IPS DF 6.9 (cell line): ENCODE measurements at regions not wholly inside any gene's neighbourhood (a gene's known extent, or its start where the extent isn't known, plus 50 kb on each side); places are given as distances from the start of the nearest gene placed in this dataset.

Experiments
- DNase-seq: peaks from one replicate; pipeline ENCODE4 v3.0.0-alpha.2; 2013; ENCODE audit warnings: low read depth, low spot score
- H3K27ac ChIP-seq: one replicate; pipeline ENCODE4 v1.5.1; 2013; ENCODE audit warnings: low read length, control low read depth
- H3K27me3 ChIP-seq: 2 replicates; pipeline ENCODE4 v1.6.1; 2013; ENCODE audit warnings: mild to moderate bottlenecking, low read length; ENCODE audit not compliant: control insufficient read depth, insufficient read depth
- H3K36me3 ChIP-seq: 2 replicates; pipeline ENCODE4 v1.6.1; 2013; ENCODE audit warnings: low read length; ENCODE audit not compliant: control insufficient read depth, insufficient read depth
- H3K4me1 ChIP-seq: 2 replicates; pipeline ENCODE4 v1.6.1; 2013; ENCODE audit warnings: low read length; ENCODE audit not compliant: control insufficient read depth, insufficient read depth
- H3K4me3 ChIP-seq: 2 replicates; pipeline ENCODE4 v1.5.1; 2013; ENCODE audit warnings: mild to moderate bottlenecking, low read length
- H3K9me3 ChIP-seq: 2 replicates; pipeline ENCODE4 v1.6.1; 2013; ENCODE audit warnings: low read length, inconsistent platforms; ENCODE audit not compliant: control insufficient read depth, insufficient read depth
- WGBS: extraction: QIAGEN DNeasy Blood & Tissue Kit; methylation state at CpG from one replicate; pipeline ENCODE4 v1.1.7; 2013; ENCODE audit warnings: mixed read lengths, missing lambda C conversion rate; ENCODE audit not compliant: insufficient read length, insufficient coverage; 5-methylcytosine and 5-hydroxymethylcytosine counted together

DNA sequence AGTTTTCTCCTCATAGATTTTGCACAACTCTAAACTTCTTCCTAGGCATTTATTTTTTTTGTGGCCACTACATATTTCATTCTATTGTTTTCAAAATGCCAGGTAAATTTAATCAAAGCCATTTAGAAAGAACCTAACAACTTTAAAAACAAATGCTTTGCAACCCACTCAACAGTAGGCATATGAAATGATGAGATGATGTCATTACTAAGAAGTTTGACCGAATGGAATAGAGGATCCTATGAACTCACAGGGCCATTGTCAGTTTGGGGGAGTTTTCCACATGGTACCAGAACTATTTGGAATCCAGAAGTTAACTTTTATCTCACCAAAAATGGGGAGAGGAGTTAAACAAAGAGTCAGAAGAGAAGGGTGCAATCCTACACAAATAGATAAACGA is 100.7 kb upstream of the INHBA start:
- WGBS, result no CpG with 5 or more reads among the region's 2 CpGs
- Histone ChIP-seq H3K4me3 (no peak overlapping the region), H3K27me3 (no peaks in the 10 kb centered on the region)

DNA sequence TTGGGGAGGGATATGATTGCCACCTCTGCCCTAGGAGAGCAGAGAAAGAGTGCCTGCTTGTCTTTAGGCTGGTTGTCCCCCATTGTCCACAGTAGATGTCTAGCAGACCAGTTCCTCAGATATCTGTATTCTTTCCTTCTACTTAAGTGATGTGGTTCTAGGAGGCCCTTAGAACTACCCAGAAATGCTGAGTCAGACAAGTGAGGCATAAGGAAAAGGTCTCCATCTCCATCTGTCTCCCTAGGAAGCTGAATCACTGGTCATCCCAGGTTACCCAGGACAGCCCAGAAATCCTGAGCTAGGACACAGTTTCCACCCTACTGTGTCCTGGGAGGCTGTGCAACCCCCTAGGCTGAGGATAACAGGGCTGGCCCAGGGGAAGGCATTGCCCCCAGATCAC is 93.4 kb upstream of the INHBA start:
- Histone ChIP-seq H3K4me3 (no peak overlapping the region), H3K27ac (no peak overlapping the region), H3K36me3 (no peaks in the 10 kb centered on the region)

More for the DNA sequence above, 100.7 kb upstream of the INHBA start:
- no peak for DNase-seq
- Histone ChIP-seq H3K27ac (no peak overlapping the region), H3K9me3 (no peaks in the 10 kb centered on the region), H3K36me3 (no peaks in the 10 kb centered on the region), H3K4me1 (0 out of 2 replicates have a peak, but pooled peaks cover 2% of the 10 kb centered on the region)

DNA sequence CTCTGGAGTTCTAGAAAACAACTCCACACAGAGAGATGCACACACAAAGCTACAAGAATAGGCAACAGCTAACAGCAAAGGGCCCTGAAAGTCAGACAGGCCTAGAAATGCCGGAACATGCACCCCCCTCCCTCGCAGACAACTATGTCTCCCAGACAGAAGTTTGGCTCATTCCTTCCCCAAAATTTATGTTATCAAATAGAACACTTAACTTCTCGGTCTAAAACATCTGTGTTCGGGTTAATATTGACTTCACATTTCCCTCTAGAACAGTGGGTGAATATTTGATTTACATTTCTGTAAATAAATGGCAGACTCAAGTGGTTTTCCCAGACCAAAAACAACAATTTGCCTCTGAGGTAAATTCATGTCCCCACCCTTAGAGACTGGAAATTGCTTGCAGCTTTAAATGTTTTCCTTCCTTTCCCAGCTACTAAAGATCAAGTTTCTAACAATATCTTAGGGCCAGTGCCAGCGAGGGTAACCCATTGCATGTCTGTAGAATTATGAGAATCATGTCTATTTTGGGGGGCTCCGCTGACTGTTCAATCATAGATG is 92.5 kb upstream of the INHBA start:
- no peaks in the 10 kb centered on the region for H3K4me1 ChIP-seq
- H3K27ac ChIP-seq, result no peak overlapping the region
- no peaks in the 10 kb centered on the region for H3K27me3 ChIP-seq
- no peak for DNase-seq
- H3K9me3 ChIP-seq, result no peaks in the 10 kb centered on the region
- no CpG with 5 or more reads among the region's 6 CpGs for WGBS
- no peak overlapping the region for H3K4me3 ChIP-seq
- no peaks in the 10 kb centered on the region for H3K36me3 ChIP-seq

More for the DNA sequence above, 93.4 kb upstream of the INHBA start:
- Histone ChIP-seq H3K9me3 (no peaks in the 10 kb centered on the region), H3K4me1 (no peaks in the 10 kb centered on the region), H3K27me3 (no peaks in the 10 kb centered on the region)
- DNase-seq, result no peak

DNA sequence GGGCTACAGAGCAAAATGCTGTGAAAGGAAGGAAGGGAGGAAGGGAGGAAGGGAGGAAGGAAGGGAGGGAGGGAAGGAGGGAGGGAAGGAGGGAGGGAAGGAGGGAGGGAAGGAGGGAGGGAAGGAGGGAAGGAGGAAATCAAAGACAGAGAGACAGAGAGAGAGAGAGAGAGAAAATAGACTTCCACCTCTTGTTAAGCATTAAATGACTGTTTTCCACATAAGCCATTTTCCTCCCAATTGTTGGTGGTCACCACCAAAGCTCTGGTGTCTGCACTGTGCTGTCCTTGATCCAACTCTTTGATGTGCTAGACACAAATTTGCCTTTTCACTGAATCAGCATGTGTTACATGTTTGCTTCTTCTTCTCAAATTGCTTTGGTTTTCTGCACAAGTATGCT is 90.7 kb upstream of the INHBA start:
- H3K27ac ChIP-seq, result no peak overlapping the region
- DNase-seq, result no peak

DNA sequence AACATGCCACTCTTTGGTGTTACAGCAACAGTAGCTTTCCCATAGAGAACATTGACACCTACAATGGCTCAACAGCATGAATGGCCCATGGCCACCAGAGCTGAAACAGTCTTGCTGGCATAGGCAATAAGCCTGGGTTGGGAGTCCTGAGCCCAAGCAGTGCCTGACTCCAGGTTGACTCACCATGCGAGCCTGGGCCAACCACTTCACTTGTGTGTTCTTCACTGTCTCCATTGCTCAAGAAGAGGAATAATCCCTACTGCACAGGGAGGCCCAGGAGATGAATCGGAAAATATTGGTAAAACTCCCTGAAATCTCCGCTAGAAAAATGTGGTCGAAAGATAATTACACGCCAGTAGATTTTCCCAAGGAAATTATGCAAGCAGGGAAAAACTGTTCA is 89.2 kb upstream of the INHBA start:
- no CpG with 5 or more reads among the region's 5 CpGs for WGBS
- H3K9me3 ChIP-seq, result no peaks in the 10 kb centered on the region
- H3K27ac ChIP-seq, result no peak overlapping the region
- no peaks in the 10 kb centered on the region for H3K36me3 ChIP-seq
- H3K4me1 ChIP-seq, result no peaks in the 10 kb centered on the region; the same call in 1 of the 2 replicates
- H3K27me3 ChIP-seq, result no peaks in the 10 kb centered on the region
- no peak overlapping the region for H3K4me3 ChIP-seq
- no peak for DNase-seq

More for the DNA sequence above, 90.7 kb upstream of the INHBA start:
- Histone ChIP-seq H3K36me3 (no peaks in the 10 kb centered on the region), H3K27me3 (no peaks in the 10 kb centered on the region), H3K4me3 (no peak overlapping the region), H3K4me1 (no peaks in the 10 kb centered on the region), H3K9me3 (no peaks in the 10 kb centered on the region)

DNA sequence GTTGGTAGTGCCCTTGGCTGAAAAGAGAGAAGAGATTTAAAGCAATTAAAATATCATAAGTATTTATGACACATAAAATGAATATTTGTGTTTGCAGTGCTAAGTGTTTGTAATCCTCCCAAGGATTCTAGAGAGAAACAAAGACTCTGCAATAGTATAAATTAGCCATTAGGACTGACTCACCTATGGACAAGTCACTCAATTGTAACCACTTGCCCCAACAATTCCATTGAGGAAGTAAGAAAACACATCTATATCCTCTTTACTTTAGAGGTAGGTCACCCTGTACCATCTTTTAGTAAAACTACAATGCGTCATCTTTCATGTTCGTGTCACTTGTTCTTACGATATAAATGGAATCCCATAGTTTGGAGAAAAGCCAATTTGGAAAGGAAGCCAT is 85.7 kb upstream of the INHBA start:
- Histone ChIP-seq H3K27ac (no peak overlapping the region), H3K4me1 (no peaks in the 10 kb centered on the region; the same call in 1 of the 2 replicates), H3K9me3 (no peaks in the 10 kb centered on the region), H3K27me3 (no peaks in the 10 kb centered on the region), H3K36me3 (no peaks in the 10 kb centered on the region), H3K4me3 (no peak overlapping the region)
- WGBS, result no CpG with 5 or more reads among the region's 3 CpGs
- DNase-seq, result no peak

DNA sequence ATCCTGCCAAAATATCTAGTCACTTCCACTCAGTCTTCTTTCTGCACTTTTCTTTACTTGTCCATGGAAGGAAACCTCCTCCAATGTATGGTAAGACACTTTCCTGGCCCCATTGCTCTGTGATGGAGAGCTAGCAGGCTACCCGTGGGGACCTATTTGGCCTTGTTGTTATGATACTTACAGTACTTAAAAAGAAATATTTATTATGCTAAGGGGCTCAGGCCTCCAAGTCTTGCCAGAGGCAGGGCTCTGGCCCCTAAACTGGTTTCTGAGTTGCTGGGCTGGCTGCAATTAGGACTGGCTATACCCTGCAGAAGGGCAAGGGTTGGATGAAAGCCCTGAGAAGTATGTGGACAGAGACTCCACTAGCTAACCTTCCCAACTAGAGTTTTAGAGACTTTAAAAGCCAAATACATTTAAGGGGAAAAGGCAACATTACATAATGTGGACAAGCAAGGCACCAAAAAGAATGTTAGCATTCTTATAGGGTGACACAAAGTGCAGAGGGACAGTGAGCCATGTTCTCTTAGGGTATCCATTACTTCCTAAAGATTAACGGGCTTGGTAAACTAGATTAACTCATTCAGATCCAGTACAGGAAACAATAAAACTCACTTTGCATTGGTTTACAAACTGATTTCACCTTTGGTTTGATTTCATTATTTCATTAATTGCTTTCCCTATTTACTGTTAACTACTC is 84.9 kb upstream of the INHBA start:
- Histone ChIP-seq H3K9me3 (no peaks in the 10 kb centered on the region), H3K4me3 (no peak overlapping the region), H3K27me3 (no peaks in the 10 kb centered on the region), H3K4me1 (no peaks in the 10 kb centered on the region; the same call in 1 of the 2 replicates), H3K36me3 (no peaks in the 10 kb centered on the region), H3K27ac (no peak overlapping the region)
- DNase-seq, result no peak
- no CpG with 5 or more reads among the region's 2 CpGs for WGBS

DNA sequence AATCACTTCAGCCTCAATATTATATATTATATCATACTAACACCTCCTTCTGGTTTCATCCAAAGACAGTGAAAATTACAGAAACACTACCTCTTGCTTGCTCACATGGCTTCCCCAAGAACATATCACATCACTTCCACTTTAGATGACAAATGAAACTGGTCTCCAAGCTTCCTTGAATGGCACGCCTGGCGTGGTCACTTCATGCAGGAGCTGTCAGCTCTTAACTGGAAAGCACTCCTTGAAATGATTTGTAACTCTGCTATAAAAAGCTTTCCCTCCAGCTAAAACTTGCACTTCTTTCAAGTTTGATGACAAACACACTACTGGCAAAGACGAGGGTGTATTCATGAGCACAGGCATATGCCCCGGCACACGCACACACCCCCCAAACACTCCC is 84.1 kb upstream of the INHBA start:
- Histone ChIP-seq H3K9me3 (no peaks in the 10 kb centered on the region), H3K27me3 (no peaks in the 10 kb centered on the region), H3K27ac (no peak overlapping the region), H3K4me1 (no peaks in the 10 kb centered on the region; the same call in 1 of the 2 replicates), H3K4me3 (no peak overlapping the region), H3K36me3 (no peaks in the 10 kb centered on the region)
- DNase-seq, result no peak
- WGBS, result no CpG with 5 or more reads among the region's 5 CpGs

DNA sequence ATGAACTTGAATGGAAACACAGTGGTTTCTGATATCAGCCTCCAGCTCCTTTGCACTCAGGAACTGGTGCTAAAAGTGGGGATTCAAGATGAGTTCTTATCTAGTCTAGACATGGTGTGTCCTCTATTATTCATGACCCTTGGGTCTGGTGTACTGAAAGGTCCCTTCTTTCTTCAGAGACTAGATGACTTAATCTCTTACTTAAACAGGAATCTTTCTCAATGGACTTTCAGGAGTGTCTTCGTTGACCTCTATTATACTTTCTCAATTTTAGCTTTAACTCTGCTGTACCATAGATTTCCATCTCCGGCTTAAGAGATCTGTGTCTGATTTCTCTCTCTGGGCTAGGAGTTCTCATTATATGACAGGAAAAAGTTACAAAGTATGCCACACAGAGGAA is 83.5 kb upstream of the INHBA start:
- Histone ChIP-seq H3K9me3 (no peaks in the 10 kb centered on the region), H3K4me1 (no peaks in the 10 kb centered on the region; the same call in 1 of the 2 replicates), H3K27me3 (no peaks in the 10 kb centered on the region), H3K4me3 (no peak overlapping the region), H3K27ac (no peak overlapping the region), H3K36me3 (no peaks in the 10 kb centered on the region)
- no peak for DNase-seq
- no CpG with 5 or more reads among the region's 2 CpGs for WGBS

DNA sequence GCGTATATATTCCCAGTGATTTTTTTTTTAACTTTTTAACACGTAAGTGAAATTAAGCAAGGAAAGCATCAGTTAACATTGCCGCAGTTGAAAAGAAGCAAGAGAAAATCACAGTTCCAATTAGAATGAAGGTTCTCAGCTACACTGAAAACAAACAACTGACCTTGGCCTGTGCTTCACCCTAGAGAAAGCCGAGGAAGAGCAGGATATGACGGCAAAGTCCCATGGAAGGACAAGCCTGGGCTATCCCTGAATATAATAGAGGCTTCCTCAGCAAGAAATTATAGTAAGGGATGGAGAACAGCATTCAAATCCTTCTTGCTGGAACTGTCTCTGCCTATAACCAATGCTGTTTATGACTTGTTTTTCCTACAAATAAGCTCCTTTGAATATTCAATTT is 83.0 kb upstream of the INHBA start:
- H3K27me3 ChIP-seq, result no peaks in the 10 kb centered on the region
- no peak overlapping the region for H3K4me3 ChIP-seq
- no peaks in the 10 kb centered on the region; the same call in 1 of the 2 replicates for H3K4me1 ChIP-seq
- no peaks in the 10 kb centered on the region for H3K36me3 ChIP-seq
- no peak overlapping the region for H3K27ac ChIP-seq
- no CpG with 5 or more reads among the region's 5 CpGs for WGBS
- no peak for DNase-seq
- no peaks in the 10 kb centered on the region for H3K9me3 ChIP-seq

DNA sequence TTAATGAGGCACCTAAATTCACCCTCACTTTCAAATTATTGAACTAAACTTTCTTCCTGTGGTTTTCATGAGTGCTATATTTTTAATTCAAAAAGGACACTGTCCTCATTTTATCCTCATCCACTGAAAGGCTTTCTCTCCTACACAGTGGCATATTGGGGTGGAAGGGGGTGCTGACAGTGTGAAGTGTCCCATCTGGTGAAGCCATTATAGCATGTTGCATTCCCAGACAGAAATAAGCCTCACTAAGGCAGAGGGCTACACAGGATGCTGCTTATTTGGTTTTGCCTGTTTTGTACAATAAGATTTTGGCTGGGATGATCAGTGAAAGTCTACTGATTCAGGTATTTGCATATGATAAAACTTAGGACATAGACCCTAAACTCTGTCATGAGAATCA is 82.4 kb upstream of the INHBA start:
- no peaks in the 10 kb centered on the region for H3K9me3 ChIP-seq
- H3K4me1 ChIP-seq, result no peaks in the 10 kb centered on the region; the same call in 1 of the 2 replicates
- H3K4me3 ChIP-seq, result no peak overlapping the region
- H3K36me3 ChIP-seq, result no peaks in the 10 kb centered on the region
- DNase-seq, result no peak
- H3K27ac ChIP-seq, result no peak overlapping the region
- no peaks in the 10 kb centered on the region for H3K27me3 ChIP-seq
